Stimulated activated naive CD4-positive, alpha-beta T cell treated with Interleukin-2 at 50 U/mL for 16 hours (primary cell): ENCODE measurements at regions not wholly inside any gene's neighbourhood (a gene's known extent, or its start where the extent isn't known, plus 50 kb on each side); places are given as distances from the start of the nearest gene placed in this dataset.

ENCODE experiments used
- DNase-seq: peaks from one replicate; lab custom pipeline; 2025; lab: John Stamatoyannopoulos, UW

DNA sequence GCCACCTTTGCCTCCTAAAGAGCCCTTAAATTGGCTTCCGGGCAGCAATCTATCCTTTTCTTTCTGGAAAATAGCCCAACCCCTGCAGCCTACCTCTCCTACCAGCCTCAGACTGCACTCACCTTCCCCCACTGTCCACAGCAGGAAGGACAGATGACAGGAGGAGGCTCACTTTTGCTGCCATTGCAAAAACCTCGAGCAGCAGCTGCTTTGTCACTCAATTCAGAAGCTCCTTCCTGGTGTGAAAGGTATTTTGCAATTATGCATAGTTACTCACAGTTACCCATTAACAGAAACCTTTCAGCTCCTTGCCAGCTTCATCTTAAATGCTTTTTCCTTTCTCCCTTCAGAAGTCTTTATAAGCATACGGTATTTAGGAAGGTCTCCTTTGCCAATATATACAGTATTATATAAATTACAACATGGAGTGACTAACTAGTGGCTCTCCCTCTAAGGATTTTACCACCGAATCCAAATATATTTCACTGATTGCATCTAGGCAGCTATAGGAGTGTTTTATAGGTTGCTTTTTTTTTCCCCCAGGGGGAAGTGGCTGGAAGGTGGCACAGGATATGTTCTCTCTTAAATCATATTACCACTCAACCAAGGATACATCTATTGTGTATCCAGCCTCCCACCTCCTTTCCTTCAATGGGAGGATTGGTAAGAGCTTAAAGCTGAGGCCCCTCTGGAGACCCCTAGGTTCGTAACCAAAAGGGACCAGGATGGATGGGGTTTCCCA lies 142.1 kb upstream of the IPO9 start:
- DNase-seq: no peak

DNA sequence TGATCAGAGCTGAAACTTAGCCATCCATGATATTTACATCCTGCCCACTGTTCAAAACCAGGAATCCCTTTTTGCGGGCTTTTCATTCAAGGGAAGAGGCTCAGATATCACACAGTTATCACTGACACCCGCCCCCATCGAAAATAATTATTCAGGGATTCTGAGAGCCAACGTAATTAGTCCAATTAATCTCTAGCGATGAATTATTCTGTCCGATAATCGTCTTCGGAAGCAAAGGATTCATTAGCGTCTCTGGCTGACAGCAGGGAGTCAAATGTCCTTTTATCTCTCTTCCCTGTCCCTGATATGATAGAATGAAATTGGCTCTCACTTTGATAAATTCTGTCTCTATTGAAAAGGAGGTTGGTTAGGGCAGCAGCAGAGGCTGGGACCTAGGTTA lies 140.4 kb upstream of the IPO9 start:
- no peak for DNase-seq

DNA sequence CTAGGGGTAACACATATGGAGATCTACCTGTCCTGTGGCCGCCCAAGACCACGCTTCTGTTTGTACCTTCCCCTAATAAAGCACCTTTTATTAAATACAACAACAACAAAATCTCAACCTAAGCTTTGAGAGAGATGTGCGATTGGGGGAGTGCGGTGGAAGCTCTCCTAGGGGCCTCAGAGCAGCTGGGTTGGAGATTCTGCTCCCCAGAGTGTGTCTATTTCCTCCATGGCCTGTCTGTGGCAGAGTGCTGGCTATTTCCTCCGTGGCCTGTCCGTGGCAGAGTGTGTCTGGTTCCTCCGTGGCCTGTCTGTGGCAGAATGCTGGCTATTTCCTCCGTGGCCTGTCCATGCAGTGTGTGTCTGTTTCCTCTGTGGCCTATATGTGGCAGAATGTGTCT lies 139.3 kb upstream of the IPO9 start:
- DNase-seq: no peak

DNA sequence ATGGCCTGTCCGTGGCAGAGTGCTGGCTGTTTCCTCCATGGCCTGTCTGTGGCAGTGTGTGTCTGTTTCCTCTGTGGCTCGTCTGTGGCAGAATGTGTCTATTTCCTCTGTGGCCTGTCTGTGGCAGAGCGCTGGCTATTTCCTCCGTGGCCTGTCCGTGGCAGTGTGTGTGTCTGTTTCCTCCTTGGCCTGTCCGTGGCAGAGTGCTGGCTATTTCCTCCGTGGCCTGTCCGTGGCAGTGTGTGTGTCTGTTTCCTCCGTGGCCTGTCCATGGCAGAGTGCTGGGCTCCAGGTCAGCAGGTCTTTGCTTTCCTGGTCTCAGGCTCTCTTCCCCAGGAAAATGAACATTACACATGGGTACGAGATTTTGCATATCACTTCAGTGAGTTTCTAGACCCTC lies 138.4 kb upstream of the IPO9 start:
- no peak for DNase-seq

DNA sequence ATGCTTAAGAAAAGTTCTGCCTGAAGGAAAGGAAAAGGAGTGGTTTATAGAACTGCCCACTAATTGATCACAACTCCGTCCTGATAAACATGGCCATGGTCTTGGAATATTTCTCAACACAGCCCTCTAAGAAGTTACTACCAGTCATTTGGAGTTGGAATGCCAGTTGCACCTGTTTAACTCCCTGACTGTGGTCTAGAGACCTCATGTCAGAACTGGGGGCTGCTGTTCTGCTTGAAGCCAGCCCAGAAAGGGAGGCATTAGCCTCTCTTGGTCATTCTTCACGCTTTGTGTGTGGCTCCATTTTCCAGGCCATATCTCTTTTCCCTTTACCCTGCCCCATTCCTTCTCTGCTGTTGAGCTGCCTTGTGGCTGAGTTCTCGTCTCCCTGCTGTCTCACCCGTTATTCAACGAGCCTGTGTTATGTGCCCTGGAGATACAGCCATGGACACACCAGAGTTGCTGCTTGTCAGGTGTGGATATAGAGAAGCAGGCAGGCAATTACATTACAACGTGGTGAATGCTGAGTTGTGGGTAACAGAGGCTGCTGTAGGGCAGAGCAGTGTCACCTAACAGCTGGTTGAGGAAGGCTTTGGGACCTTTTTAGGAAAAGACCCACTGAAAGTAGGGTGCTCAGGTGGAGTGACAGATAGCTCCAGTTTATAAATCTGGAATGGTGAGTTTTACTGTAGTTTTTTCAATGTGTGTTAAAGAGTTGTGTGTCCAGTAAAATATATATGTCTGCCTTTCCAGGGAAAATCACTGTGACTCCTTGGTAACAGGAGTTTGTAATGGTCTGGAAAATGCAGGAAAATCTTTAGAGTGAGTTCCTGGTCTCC lies 137.0 kb upstream of the IPO9 start:
- no peak for DNase-seq

DNA sequence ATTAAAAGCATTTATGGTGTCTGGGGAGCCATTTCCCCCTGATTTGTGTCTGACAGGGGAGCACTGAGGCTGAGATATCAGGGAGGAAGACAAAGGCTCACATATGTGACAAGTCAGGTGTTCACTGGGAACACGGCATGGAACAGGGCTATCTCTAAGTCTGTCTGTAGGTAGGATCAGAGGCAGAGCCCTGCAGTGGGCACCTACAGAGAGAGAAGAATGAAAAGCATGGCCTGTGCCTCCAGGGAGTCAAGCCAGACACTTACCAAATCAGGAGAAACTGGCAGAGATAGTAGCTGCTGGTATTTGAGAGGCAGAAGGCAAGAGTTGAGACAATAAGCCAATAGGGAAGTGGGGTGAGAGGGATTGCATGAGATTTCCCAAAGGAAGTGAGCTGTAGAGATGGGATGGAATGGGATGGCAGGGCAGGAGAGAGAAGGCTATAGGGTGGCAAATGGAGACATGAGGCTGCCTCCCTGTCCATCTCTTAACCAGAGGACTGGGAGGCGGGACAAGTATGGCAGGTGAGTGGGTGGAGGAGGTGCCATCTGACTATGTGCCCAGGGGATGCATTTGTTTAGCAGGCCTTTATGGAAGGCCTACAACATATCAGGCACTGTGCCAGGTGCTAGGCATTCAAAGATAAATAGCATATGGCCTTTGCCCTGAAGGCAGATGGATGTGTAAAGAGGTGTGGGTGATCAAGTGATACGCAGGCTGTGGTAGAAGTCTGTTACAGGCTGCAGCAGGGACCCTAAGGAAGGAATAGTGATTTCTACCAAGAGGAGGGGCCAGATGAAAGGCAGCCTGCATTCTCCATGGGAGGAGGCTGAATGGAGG lies 136.2 kb upstream of the IPO9 start:
- no peak for DNase-seq

DNA sequence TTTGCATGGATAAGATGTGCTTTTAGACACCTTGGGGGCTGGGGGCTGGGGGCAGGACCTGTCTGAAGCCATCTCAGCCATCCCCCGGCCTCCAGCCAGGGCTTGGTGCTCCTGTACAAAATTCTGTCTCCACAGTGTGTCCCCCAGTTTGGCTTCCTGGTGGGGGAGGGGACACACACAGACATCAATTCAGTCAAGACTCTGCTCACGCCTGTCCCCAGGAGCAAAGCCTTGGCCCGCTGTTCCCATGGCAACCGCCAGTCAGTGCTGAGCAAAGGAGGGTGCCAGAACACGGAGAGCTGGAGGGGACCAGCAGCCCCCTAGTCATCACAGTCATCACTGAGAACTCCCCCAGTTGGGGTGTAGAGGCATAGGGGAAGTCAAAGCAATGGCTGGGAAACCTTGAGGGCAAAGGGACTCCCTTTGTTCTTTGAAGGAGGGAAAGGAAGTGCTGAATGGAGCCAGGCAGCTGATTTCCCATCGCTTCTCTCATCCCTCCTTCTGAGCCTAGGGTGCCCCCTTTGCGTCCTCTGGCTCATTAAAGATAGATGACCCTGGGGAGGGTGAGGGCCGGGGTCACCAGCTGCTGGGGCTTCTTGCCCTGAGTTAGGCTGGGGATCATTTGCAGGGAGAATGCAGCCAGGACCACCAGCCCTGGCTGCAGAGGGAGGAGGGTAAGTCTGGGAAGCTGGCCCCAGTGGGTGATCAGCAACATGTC lies 134.9 kb upstream of the IPO9 start:
- DNase-seq: no peak

DNA sequence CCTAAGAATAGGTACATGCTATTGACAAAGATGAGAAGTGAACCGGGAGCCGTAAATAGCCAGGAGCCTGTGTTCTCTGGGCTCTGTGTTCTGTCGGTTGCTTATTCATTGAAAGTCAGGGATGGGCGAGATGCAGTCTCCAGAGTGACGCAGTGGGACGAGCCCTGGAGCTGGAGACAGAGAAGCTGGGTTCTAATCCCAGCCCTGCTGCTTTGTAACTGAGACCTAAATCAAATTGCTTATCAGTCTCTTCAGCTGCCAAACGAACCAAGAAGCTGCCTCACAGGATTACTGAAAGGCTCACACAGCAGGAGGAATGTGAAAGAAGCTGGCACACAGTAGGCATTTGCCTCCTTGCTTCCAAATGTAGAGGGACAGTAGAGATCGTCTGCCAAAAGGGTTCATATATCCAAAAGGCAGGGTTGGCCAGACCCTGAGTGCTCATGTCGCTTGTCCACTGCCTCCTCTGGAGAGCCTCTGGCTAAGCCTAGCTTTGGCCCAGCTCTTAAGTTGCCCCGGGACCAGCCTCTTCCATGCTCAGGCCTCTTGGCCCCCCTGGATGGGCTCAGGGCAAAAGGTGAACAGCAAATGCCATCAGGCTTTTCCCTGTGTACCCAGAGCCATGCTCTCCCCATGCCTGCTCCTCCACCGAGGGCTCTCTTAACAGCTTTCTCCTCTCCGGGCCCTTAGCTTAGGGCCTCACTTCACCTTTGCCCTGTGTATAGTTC lies 134.2 kb upstream of the IPO9 start:
- no peak for DNase-seq

DNA sequence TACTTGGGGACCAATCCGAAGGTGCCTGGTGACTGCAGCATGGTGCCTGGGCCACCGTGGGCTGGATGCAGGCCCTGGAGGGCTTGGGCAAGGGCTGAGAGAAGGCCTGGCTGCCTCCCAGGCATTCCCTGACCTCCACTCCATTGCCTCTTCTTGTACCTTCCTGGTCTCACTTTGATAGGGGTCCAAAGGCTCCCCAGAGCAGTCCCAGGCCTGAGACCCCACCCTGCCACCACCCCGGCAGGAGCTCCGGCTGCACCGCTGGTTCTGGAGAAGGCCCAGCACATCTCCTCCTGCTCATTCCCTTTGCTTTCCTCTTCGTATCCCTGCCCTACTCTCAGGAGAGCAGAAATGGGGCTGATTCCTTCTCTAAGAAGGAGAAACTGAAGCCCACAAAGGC lies 133.3 kb upstream of the IPO9 start:
- DNase-seq: no peak

DNA sequence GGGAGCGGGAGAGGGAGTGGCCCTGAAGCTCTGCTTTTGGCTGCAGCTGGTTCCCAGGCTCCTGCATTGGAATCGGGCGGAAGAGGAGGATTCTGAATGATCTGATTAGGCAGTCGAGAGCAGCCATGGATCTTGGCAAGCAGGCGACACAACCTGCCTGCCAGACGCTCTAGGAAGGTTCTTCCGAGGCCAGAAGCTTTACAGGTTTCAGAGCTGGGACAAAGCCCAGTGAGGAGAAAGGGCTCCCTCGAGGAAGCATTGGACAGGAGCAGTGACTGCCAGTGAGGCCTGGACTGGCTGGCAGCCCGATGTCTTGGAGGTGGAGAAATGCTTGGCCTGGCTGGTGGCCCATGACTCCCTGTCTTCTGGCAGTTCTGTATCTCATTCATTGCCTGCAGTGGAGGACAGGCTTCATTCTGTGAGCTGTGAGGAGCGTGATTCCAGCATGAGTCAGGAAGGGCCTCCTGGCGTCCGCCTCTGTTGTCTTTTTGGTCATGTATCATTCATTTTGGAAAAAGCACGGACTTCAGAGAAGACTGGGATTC lies 132.7 kb upstream of the IPO9 start:
- DNase-seq: no peak

DNA sequence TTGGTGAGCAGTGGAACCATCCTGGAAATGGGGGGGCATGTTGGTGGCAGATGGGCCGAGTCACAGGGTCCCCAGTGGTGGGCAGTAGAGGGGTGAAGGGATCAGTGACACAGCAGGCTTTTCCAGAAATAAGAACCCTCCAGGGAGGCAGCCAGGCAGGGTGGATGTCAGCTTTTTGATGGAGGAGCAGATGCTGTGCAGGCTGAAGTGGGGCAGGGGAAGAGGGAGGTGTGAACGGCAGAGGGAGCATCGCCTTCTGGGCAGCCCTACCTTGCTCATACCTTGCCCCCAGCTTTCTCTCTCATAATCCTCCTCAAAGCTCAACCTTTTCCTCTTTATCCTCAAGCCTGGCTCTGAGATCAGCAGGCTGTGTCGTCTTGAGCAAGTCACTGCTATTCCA lies 131.8 kb upstream of the IPO9 start:
- DNase-seq: no peak

DNA sequence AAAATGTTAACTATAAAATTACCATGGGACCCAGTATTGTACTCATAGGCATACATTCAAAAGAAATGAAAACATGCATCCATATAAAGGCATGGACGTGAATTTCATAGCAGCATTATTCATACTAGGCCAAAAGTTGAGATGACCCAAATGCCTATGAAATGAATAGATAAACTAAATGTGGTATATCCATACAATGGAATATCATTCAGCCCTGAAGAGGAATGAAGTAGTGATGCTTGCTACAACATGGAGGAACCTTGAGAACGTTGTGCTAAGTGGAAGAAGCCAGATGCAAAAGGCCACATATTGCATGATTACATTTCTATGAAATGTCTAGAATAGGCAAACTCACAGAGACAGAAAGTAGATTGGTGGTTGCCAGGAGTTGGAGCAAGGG lies 127.1 kb upstream of the IPO9 start:
- no peak for DNase-seq

DNA sequence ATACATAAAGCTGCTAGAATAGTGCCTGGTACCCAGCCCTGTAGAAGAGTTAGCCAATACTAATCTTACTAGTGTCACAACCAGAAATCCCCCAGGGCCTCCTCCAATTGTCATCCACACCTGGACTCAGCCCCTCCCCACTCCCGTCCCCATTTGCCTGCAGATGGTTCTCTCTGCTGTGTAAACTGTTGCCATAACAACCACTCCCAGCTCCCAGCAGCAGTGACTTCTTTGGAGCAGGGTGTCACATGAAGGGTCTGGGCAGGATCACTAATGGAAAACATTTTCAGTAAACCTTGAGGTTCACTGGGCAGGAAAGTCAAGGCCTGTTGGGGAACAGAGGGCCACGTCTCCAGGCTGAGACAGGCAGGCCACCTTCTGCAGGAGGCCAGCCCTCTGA lies 126.0 kb upstream of the IPO9 start:
- no peak for DNase-seq

DNA sequence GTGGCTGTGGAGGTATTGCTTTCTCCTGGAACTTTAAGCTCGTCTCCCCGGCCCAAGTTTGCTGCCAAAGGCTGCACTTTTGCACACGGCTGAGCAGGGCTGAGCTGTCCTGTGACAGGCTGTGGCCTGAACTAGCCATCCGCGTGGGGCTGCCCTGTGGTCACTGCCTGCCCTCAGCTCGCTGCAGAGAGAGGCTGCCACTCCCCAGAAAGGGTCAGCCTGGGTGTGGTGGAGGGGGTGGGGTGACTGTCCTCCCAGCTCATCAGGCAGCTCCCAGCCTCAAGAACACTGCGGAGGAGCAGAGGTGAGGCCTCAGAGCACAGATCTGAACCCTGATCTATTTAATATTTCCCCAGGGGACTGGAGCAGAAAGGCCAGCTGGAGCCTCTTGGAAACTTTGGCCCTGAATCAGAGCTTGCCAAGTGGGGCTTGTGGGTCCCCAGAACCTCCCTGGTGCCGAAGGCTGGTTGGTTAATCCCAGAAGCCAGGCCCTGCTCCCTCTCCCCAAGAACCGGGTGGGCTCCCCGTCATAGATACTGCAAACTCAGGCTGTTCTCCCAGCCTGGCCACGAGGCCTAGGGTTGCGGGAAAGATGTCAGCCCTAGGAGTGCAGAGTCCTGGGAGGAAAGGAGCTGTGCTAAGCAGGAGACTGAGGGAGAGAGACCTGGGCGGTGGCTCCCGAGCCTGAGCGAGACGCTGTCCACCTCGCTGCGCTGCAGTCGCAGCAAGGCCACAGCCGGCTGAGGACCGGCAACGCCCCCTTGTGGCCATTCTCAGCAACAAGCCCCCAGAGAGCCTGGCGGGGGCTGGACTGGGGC lies 125.1 kb upstream of the IPO9 start:
- peak; percentile 33 for DNase-seq

DNA sequence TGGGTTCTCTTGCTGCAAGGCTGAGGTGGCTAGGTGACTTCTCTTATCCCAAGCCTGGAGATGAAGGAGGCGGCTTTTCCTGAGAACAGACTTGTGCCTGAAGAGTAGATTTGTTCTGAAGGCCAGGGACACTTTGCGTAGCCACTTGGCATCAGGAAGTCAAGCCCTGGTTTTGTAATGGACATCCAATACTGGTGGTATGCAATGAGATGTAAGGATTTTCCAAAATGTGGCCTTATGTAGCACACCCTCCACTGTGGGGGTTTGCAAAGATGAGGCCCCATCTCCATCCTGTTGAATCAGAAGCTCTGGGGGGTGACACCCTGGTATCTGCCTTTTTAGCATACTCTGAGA lies 124.5 kb upstream of the IPO9 start:
- DNase-seq: no peak

DNA sequence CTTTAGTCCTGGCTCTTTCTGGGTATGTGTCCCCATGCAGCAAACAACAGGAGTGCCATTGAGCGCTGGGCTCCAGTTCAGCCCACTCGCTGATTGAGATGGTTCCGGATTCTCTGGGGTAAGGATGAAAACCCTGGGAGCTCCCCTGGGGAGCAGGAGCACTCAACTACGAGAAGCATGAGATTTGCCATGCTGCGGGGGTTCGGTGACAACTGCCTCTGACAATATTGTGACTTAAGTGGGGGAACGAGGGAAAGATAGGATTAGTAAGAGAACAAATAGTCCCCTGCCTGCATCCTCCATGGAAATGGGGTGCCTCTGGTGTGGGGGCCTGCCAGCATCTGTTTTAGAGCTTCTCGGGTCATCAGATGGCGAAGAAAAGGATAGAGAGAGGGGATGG lies 123.6 kb upstream of the IPO9 start:
- no peak for DNase-seq

DNA sequence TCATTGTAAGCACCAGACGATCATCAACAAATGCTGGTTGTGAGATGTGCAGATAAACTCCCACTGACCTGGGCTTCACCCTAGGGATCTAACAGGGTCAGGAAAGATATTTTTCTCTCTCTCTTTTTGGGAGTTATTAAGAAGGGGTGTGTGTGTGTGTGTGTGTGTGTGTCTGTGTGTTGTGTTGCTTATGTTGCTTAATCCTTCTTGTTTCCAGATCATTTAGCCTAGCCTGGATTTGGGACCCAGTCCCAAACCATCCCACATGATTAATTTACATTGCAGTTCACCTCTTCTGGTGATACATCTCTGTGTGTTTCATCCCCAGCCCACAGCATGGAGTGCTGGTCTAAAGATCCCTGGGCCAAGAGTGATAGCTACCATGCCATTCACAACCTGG lies 122.8 kb upstream of the IPO9 start:
- no peak for DNase-seq

DNA sequence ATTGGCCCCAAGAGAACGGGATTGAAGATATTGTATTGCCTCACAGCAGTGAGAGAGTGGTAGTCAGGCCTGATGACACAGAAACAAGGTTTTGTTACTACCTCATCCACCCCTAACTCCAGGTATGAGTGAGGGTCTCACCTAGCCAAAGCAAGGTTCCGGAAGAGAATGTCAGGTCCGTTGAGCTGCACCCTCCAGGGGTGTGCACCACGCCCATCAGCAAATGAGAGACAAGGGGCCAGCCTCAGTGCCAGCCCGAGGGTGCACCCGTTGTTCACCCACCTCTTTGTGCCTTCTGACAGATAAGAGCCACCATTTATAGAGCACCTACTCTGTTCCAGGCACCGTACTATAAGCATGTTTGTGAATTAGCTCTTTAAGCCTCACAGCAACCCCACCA lies 121.9 kb upstream of the IPO9 start:
- DNase-seq: no peak

DNA sequence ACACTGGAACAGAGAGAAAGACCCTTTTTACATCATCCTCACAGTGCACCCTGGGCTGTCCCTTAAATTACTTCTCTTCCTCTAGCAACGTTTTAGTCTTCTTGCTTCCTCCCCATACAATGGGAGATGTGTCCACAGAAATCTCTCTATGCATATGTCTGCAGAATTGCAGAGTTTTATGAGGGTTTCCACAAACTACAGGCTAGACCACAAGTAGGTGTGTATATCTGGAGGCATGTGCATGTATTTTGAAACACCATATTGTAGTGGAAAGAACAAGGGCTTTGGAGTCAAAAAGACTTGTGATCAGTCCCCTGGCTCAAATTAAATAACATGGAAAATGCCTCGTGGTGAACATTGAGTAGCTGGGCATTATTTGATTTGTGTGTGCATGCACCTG lies 121.3 kb upstream of the IPO9 start:
- DNase-seq: no peak

DNA sequence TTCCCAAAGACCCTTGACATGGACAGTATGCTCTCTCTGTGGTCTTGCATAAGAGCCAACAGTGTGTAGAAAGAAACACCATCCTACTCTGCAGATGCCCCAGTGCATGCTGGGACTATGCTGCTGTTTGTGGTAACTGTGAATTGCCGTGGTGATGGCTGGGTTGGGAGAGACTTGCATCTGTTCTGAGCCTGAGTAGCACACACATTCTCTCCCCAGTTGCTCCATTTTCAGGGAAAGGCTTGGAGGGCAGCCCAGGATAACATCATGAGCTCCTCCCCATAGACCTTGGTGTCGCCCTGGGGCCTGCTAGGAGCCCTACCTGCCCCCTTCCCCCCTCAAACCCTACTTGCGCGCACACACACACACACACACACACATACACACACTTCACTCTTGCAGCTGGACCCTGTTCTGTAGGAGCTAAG lies 120.9 kb upstream of the IPO9 start:
- no peak for DNase-seq
